Hepatocyte (in vitro differentiated cells): ENCODE measurements at regions not wholly inside any gene's neighbourhood (a gene's known extent, or its start where the extent isn't known, plus 50 kb on each side); places are given as distances from the start of the nearest gene placed in this dataset.

Experiments
- DNase-seq: peaks from one replicate; pipeline ENCODE4 v3.0.0-alpha.2; 2016; ENCODE audit warnings: low spot score
- H2AFZ ChIP-seq: fragments of 200-600 bp; sonication (generic); 2 replicates; pipeline ENCODE4 v1.6.0; 2016; ENCODE audit warnings: antibody characterized with exemption, mild to moderate bottlenecking
- H3K27ac ChIP-seq: fragments of 200-600 bp; sonication (generic); 2 replicates; pipeline ENCODE4 v1.5.1; 2016; ENCODE audit warnings: mild to moderate bottlenecking
- H3K27me3 ChIP-seq: fragments of 200-600 bp; sonication (generic); 2 replicates; pipeline ENCODE4 v1.6.1; 2016
- H3K36me3 ChIP-seq: fragments of 200-600 bp; sonication (generic); replicated peaks from 2 replicates; pipeline ENCODE4 v1.5.1; 2016; ENCODE audit warnings: low read depth; ENCODE audit not compliant: insufficient read depth
- H3K4me1 ChIP-seq: fragments of 200-600 bp; sonication (generic); 2 replicates; pipeline ENCODE4 v1.5.1; 2016; ENCODE audit warnings: mild to moderate bottlenecking, moderate library complexity; ENCODE audit not compliant: insufficient read depth
- H3K4me2 ChIP-seq: fragments of 200-600 bp; sonication (generic); 2 replicates; pipeline ENCODE4 v1.6.0; 2016
- H3K4me3 ChIP-seq: fragments of 200-600 bp; sonication (generic); 2 replicates; pipeline ENCODE4 v1.5.1; 2016; ENCODE audit warnings: mild to moderate bottlenecking
- H3K79me2 ChIP-seq: fragments of 200-600 bp; sonication (generic); 2 replicates; pipeline ENCODE4 v1.6.0; 2017; ENCODE audit warnings: mild to moderate bottlenecking
- H3K9me2 ChIP-seq: fragments of 200-600 bp; sonication (generic); replicated peaks from 2 replicates; pipeline ENCODE4 v1.6.0; 2017; ENCODE audit warnings: mild to moderate bottlenecking; ENCODE audit not compliant: insufficient read depth
- H3K9me3 ChIP-seq: fragments of 200-600 bp; sonication (generic); 2 replicates; pipeline ENCODE4 v1.5.1; 2016; ENCODE audit warnings: low read depth, mild to moderate bottlenecking
- H4K20me1 ChIP-seq: fragments of 200-600 bp; sonication (generic); 2 replicates; pipeline ENCODE4 v1.6.0; 2016; ENCODE audit warnings: mild to moderate bottlenecking; ENCODE audit not compliant: insufficient read depth, poor library complexity, severe bottlenecking
- CTCF ChIP-seq: fragments of 200-600 bp; sonication (generic); IDR thresholded peaks from 2 replicates; pipeline ENCODE4 v1.5.1; 2016; ENCODE audit warnings: antibody characterized with exemption, mild to moderate bottlenecking; ENCODE audit not compliant: poor library complexity
- EZH2 ChIP-seq: fragments of 200-600 bp; sonication (generic); IDR thresholded peaks from 2 replicates; pipeline ENCODE4 v1.6.1; 2016; ENCODE audit warnings: antibody characterized with exemption, mild to moderate bottlenecking, borderline replicate concordance
- EZH2phosphoT487 ChIP-seq: fragments of 200-600 bp; sonication (generic); IDR thresholded peaks from one replicate; pipeline ENCODE4 v1.6.1; 2018; ENCODE audit warnings: antibody characterized with exemption, mild to moderate bottlenecking, low read depth, moderate library complexity; ENCODE audit not compliant: unreplicated experiment, severe bottlenecking
- WGBS: methylation state at CpG from one replicate; pipeline ENCODE4 v1.1.6; 2016; ENCODE audit warnings: low lambda C conversion rate; ENCODE audit errors: missing lambda C conversion rate; 5-methylcytosine and 5-hydroxymethylcytosine counted together

GRCh38 chr6:10276106-10276505 is 138.8 kb downstream of the TFAP2A start:
- Histone ChIP-seq H3K79me2 (no peaks in the 10 kb centered on the region), H3K9me2 (no peaks in the 10 kb centered on the region), H3K27me3 (no peaks in the 10 kb centered on the region), H2AFZ (no peak overlapping the region), H4K20me1 (no peaks in the 10 kb centered on the region), H3K9me3 (no peaks in the 10 kb centered on the region), H3K4me2 (no peak overlapping the region), H3K27ac (no peak overlapping the region), H3K36me3 (no peaks in the 10 kb centered on the region), H3K4me3 (no peak overlapping the region), H3K4me1 (no peaks in the 10 kb centered on the region)
- no peak for DNase-seq
- WGBS: 73% methylated on average over 2 of the region's 2 CpGs
- no peak for TF ChIP-seq CTCF

- Histone ChIP-seq H3K4me2 (no peak overlapping the region), H2AFZ (no peak overlapping the region), H3K9me2 (no peaks in the 10 kb centered on the region), H4K20me1 (no peaks in the 10 kb centered on the region), H3K79me2 (no peaks in the 10 kb centered on the region), H3K27me3 (no peaks in the 10 kb centered on the region), H3K4me1 (peaks cover 11% of the 10 kb centered on the region), H3K36me3 (no peaks in the 10 kb centered on the region), H3K9me3 (no peaks in the 10 kb centered on the region), H3K27ac (no peak overlapping the region), H3K4me3 (no peak overlapping the region)
- no peak for TF ChIP-seq CTCF
- no peak for TF ChIP-seq EZH2
- no peak for TF ChIP-seq EZH2phosphoT487
- DNase-seq: no peak
- 98% methylated on average over 2 of the region's 2 CpGs for WGBS
These were observed 142.3 kb downstream of the TFAP2A start for GRCh38 chr6:10272591-10272990.

GRCh38 chr6:10271982-10272381 is 142.9 kb downstream of the TFAP2A start:
- Histone ChIP-seq H3K27me3 (peaks cover 3% of the 10 kb centered on the region), H3K9me3 (no peaks in the 10 kb centered on the region), H3K4me1 (peaks cover 11% of the 10 kb centered on the region), H3K4me3 (no peak overlapping the region), H3K79me2 (no peaks in the 10 kb centered on the region), H2AFZ (no peak overlapping the region), H3K27ac (no peak overlapping the region), H3K36me3 (no peaks in the 10 kb centered on the region), H4K20me1 (no peaks in the 10 kb centered on the region), H3K4me2 (no peak overlapping the region), H3K9me2 (no peaks in the 10 kb centered on the region)
- 80% methylated on average over 1 of the region's 1 CpG for WGBS
- DNase-seq: no peak
- TF ChIP-seq EZH2 (no peak), CTCF (no peak), EZH2phosphoT487 (no peak)

- Histone ChIP-seq H3K27ac (no peak overlapping the region), H3K4me3 (no peak overlapping the region), H4K20me1 (no peaks in the 10 kb centered on the region), H3K9me2 (no peaks in the 10 kb centered on the region), H3K27me3 (peaks cover 4% of the 10 kb centered on the region), H3K79me2 (no peaks in the 10 kb centered on the region), H2AFZ (no peak overlapping the region), H3K4me2 (no peak overlapping the region), H3K4me1 (peaks cover 11% of the 10 kb centered on the region), H3K36me3 (no peaks in the 10 kb centered on the region), H3K9me3 (no peaks in the 10 kb centered on the region)
- no peak for TF ChIP-seq CTCF
- peak; percentile 11 for DNase-seq
- WGBS: 85% methylated on average over 6 of the region's 6 CpGs
These were observed 144.9 kb downstream of the TFAP2A start for GRCh38 chr6:10269814-10270472.
